ENCODE measurements at regions not wholly inside any gene's neighbourhood (a gene's known extent, or its start where the extent isn't known, plus 50 kb on each side); places are given as distances from the start of the nearest gene placed in this dataset.

GRCh38 chrX:64580605-64581004, 185.4 kb upstream of the MTMR8 start:
- in situ Hi-C loops (cut with HindIII; ENCODE audit: extremely low pct_ligation_motif_present, low pct_unique_long_range_greater_than_20kb): no loop called here
- Histone ChIP-seq H3K9me3 (ENCODE audit: low read length) (0 out of 2 replicates have a peak, but pooled peaks cover 6% of the 10 kb centered on the region), H3K27ac (ENCODE audit: extremely low read length, insufficient read depth, low read length) (no peak overlapping the region), H3K4me2 (ENCODE audit: low read depth, low read length) (no peak overlapping the region), H2AFZ (ENCODE audit: low read length) (no peak overlapping the region), H3K9ac (ENCODE audit: insufficient read depth, low read depth, low read length) (no peak overlapping the region), H3K4me3 (replicated peaks in 1 of 3; ENCODE audit: insufficient read depth in 1 of 3, low read depth in 2 of 3, low read length in 3 of 3) (no peak overlapping the region), H3K79me2 (ENCODE audit: insufficient read depth, low read length) (no peaks in the 10 kb centered on the region), H3K36me3 (replicated peaks in 1 of 2; ENCODE audit: control insufficient read depth in 1 of 2, insufficient read depth in 2 of 2, low read length in 2 of 2) (no peaks in the 10 kb centered on the region), H3K27me3 (ENCODE audit: control insufficient read depth in 1 of 2, insufficient read depth in 2 of 2, low read length in 2 of 2) (no peaks in the 10 kb centered on the region), H3K4me1 (ENCODE audit: insufficient read depth, low read length) (no peaks in the 10 kb centered on the region), H4K20me1 (ENCODE audit: insufficient read depth, low read length) (no peaks in the 10 kb centered on the region)
- POLR2A ChIA-PET: no interaction called here
- no peak for DNase-seq (ENCODE audit: low spot score)
- no peak for FAIRE-seq
- 92% methylated on average over 1 of the region's 4 CpGs for WGBS (ENCODE audit: low lambda C conversion rate)
- ATAC-seq: no peak
- TF ChIP-seq ZNF383 (CRISPR knock-in tag; IDR thresholded peaks at IDR 0.05; ENCODE audit: borderline replicate concordance) (no peak), ZBTB38 (CRISPR knock-in tag; IDR thresholded peaks at IDR 0.05) (no peak), ZBTB21 (CRISPR knock-in tag; IDR thresholded peaks at IDR 0.05) (no peak), CBFB (CRISPR knock-in tag; IDR thresholded peaks at IDR 0.05) (no peak), IRF2 (CRISPR knock-in tag; IDR thresholded peaks at IDR 0.05) (no peak), ZNF761 (CRISPR knock-in tag; conservative IDR thresholded peaks at IDR 0.05) (no peak), ZNF326 (CRISPR knock-in tag; IDR thresholded peaks at IDR 0.05; ENCODE audit: borderline replicate concordance) (no peak), HOXA7 (CRISPR knock-in tag; IDR thresholded peaks at IDR 0.05) (no peak), TOE1 (CRISPR knock-in tag; IDR thresholded peaks at IDR 0.05) (no peak), RERE (CRISPR knock-in tag; IDR thresholded peaks at IDR 0.05; ENCODE audit: low read depth) (no peak), ZNF232 (CRISPR knock-in tag; IDR thresholded peaks at IDR 0.05; ENCODE audit: borderline replicate concordance) (no peak), FOXC1 (CRISPR knock-in tag; IDR thresholded peaks at IDR 0.05; ENCODE audit: borderline replicate concordance) (no peak), ZNF546 (CRISPR knock-in tag; conservative IDR thresholded peaks at IDR 0.05) (no peak), PLRG1 (conservative IDR thresholded peaks at IDR 0.05) (no peak), FOSL1 (CRISPR knock-in tag; IDR thresholded peaks at IDR 0.05; ENCODE audit: borderline replicate concordance) (no peak)
- TF ChIP-seq, protein P1, sequence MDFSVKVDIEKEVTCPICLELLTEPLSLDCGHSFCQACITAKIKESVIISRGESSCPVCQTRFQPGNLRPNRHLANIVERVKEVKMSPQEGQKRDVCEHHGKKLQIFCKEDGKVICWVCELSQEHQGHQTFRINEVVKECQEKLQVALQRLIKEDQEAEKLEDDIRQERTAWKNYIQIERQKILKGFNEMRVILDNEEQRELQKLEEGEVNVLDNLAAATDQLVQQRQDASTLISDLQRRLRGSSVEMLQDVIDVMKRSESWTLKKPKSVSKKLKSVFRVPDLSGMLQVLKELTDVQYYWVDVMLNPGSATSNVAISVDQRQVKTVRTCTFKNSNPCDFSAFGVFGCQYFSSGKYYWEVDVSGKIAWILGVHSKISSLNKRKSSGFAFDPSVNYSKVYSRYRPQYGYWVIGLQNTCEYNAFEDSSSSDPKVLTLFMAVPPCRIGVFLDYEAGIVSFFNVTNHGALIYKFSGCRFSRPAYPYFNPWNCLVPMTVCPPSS (IDR thresholded peaks at IDR 0.05): no peak
- CTCF ChIA-PET (ENCODE audit: low intra/inter-chr PET ratio, low total read pairs): no interaction called here
- BruUV-seq (replicated peaks): no TSS peak
- intact Hi-C loops (cut with micrococcal nuclease; ENCODE audit: unreplicated experiment): no loop called here
